ENCODE measurements at regions not wholly inside any gene's neighbourhood (a gene's known extent, or its start where the extent isn't known, plus 50 kb on each side); places are given as distances from the start of the nearest gene placed in this dataset.

- TF ChIP-seq MAFK (IDR thresholded peaks at IDR 0.05; ENCODE audit: partially characterized antibody) = no peak
- no peak for TF ChIP-seq SMC3 (IDR thresholded peaks at IDR 0.05)
- TF ChIP-seq CBX2 (IDR thresholded peaks at IDR 0.05; ENCODE audit: borderline replicate concordance, low read depth) = no peak
- no peak for TF ChIP-seq CHD2 (IDR thresholded peaks at IDR 0.05; ENCODE audit: low read length, partially characterized antibody)
- TF ChIP-seq, protein P1, sequence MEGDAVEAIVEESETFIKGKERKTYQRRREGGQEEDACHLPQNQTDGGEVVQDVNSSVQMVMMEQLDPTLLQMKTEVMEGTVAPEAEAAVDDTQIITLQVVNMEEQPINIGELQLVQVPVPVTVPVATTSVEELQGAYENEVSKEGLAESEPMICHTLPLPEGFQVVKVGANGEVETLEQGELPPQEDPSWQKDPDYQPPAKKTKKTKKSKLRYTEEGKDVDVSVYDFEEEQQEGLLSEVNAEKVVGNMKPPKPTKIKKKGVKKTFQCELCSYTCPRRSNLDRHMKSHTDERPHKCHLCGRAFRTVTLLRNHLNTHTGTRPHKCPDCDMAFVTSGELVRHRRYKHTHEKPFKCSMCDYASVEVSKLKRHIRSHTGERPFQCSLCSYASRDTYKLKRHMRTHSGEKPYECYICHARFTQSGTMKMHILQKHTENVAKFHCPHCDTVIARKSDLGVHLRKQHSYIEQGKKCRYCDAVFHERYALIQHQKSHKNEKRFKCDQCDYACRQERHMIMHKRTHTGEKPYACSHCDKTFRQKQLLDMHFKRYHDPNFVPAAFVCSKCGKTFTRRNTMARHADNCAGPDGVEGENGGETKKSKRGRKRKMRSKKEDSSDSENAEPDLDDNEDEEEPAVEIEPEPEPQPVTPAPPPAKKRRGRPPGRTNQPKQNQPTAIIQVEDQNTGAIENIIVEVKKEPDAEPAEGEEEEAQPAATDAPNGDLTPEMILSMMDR (IDR thresholded peaks at IDR 0.05) = no peak
- no peak for TF ChIP-seq POLR2A (IDR thresholded peaks at IDR 0.05; ENCODE audit: low read length)
- TF ChIP-seq HDAC2 (IDR thresholded peaks at IDR 0.05) = no peak
- TF ChIP-seq KDM5A (IDR thresholded peaks at IDR 0.05) = no peak
- TF ChIP-seq, protein P2, sequence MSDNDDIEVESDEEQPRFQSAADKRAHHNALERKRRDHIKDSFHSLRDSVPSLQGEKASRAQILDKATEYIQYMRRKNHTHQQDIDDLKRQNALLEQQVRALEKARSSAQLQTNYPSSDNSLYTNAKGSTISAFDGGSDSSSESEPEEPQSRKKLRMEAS (IDR thresholded peaks at IDR 0.05) = no peak
These were observed 66.7 kb downstream of the SEC61B start for GRCh38 chr9:99288830-99289229.
